HG03039 (cell line): ENCODE measurements at regions not wholly inside any gene's neighbourhood (a gene's known extent, or its start where the extent isn't known, plus 50 kb on each side); places are given as distances from the start of the nearest gene placed in this dataset.

Experiments
- ATAC-seq: cut with Tn5 transposase; IDR thresholded peaks from one replicate; pipeline ENCODE4 v1.9.1; 2021; ENCODE audit warnings: mild to moderate bottlenecking, moderate library complexity; ENCODE audit not compliant: unreplicated experiment

DNA sequence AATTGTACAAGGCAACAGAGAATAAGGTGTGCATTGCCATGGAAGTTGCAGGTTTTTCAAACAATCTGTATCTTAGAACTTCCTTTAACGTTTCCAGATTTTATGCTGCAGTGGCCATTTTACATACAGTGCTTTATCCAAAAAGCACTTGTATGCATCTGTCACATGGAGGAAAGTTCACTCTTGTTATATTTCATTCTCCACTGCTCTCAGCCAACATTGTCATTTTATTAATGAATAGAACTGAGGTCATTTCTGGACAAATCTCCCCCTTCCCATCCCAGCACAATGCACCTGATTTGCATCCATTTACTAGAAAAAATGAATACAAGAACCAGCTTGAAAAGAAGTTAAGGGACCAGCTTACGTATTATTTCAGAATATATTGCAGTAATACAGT is 342.0 kb downstream of the USP25 start:
- ATAC-seq, result no peak

DNA sequence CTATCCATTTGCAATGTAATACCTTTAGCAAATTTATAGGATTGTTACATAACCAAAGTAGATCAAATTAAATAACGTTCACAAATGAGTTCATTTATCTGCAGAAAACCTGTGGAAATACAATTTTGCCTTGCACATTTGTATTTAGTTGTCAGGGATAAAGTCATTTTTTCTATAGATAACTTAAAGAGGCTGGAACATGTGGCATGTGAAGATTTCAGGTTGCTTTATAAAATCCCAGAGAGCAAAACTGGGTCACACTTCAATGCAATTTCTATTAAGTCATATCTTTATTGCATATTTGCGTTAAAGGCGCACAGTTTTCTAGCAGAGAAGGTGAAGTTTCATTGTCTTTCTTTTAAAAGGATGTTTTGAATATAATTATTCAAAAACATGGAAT is 342.4 kb downstream of the USP25 start:
- ATAC-seq, result no peak

DNA sequence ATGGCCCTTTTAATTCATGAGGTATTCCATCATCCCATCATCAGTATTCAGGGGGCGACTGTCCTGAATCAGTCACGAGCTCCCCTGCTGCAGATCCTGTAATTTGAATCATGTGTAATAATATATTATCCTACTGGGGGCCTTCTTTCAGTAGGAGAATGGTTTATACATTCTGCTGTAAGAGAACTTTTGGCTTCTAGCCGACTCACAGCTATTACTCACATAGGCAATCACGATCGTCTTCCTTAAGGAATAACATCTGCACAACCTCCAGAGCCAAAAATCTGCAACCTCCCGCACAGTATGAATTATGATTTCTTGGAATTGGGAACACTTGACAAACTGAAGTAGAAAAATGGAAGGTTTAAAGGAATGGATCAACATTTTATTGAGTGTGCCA is 343.0 kb downstream of the USP25 start:
- ATAC-seq, result no peak

GRCh38 chr21:16073586-16073985 is 343.8 kb downstream of the USP25 start:
- no peak for ATAC-seq

GRCh38 chr21:16074950-16075489 is 345.2 kb downstream of the USP25 start:
- ATAC-seq, result no peak

DNA sequence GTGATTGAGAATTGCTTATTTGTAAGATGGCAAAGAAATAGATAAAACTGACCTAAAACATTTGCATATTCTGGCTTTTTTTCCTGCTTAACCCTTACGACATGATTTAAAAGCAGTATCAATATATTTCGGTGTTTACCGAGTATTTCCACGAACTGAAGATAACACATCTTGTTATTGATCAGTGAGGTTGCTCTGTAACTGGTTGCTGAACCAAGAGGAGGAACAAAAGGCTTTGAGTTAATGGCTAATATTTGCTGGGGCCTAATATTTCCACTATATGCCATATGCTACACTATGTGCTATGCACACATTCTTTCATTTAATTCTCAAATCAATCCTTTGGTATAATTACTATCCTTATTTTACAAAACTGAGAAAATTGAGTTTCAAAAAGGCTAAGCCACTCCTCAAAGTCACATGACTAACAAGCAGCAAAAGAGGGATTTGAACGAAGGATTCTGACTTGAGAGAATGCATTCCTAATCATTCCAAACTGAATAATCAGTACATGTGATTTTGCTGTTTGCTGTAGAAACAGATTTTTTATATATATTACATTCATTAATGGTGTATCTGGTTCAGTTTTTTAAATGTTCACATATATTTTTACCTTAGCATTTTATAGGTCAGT is 346.0 kb downstream of the USP25 start:
- no peak for ATAC-seq

GRCh38 chr21:16076465-16076864 is 346.7 kb downstream of the USP25 start:
- no peak for ATAC-seq

DNA sequence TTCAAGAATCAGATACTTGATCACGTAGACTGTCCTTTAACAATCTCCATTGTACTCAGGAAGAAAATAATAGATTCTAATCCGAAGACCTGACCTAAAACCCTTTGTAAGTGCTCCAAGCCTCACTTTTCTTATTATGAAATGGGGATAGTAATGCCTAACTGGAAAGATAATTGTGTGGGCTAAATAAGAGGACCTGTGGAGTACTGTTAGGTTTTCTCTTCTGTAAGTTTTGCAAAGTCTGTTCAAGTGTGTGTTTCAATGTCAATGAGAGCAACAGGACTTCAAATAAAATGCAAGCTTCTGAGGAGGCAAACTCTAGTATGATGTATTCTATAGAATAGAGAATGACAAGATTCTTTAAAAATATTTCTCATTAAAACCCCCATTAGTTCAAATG is 348.6 kb downstream of the USP25 start:
- ATAC-seq, result no peak

DNA sequence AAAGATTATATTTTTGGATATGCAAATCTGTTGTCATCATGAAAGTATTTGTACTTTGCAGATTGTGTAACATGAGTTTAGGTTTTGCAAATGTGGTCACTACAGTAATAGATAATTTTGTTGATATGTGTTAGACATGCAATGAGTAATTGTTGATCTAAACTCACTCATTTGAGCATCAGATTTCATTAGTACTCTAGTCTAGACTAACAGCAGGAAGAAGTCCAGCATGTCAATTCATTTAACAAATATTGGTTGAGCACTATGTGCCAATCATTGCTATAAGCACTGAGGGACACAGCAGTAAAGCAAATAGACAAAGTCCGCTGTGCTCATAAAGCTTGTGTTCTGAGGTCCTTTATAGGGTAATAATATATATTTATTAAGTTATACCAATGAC is 350.0 kb downstream of the USP25 start:
- ATAC-seq, result no peak

DNA sequence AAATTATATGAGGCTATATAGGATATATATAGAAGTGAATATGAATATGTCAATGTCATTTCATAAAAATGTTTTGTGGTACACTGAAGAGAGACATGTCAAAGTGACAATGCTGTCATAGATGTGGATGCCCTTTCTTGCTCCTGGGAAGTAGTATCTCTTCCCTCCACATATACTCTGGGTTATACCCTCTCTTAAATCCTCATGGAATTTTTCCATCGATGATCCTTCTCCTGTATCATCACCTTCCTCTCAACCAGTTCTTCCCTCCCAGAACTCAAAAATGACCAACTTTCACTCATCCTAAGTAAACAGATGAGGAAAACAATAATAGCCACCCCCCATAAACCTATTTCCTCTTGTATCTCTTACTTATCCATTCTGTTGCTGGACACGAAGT is 351.5 kb downstream of the USP25 start:
- ATAC-seq, result no peak

- ATAC-seq, result no peak
Observed at GRCh38 chr21:16082038-16082816, 352.4 kb downstream of the USP25 start.

- ATAC-seq, result no peak
Observed at GRCh38 chr21:16084776-16085364, 355.1 kb downstream of the USP25 start.

GRCh38 chr21:16085421-16085820 is 355.6 kb downstream of the USP25 start:
- ATAC-seq, result no peak

GRCh38 chr21:16086121-16086520 is 356.3 kb downstream of the USP25 start:
- ATAC-seq, result no peak

- ATAC-seq, result no peak
Observed at GRCh38 chr21:16086936-16087335, 357.2 kb downstream of the USP25 start.

- no peak for ATAC-seq
Observed at GRCh38 chr21:16087523-16087922, 357.7 kb downstream of the USP25 start.

- no peak for ATAC-seq
Observed at GRCh38 chr21:16088056-16088455, 358.3 kb downstream of the USP25 start.

DNA sequence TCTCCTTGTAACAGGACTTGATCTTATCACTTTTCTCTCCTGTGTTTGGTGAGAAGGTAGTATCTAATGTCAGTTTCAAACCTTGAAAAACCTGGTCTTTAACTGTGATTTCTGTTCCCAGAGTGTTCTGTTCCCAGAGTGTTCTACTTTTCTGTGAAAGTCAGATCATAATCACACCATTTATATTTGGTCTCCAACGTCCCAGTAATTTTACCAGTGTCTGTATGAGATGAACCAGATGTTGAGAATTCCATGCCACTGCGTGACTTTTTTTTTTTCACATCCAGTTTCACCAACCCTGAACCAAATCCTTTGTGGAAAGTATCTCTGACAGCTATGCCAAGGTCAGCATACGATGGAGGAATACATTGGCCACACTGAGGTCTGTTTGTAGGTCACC is 365.2 kb downstream of the USP25 start:
- ATAC-seq, result no peak

- ATAC-seq, result no peak
Observed at GRCh38 chr21:16096988-16097387, 367.2 kb downstream of the USP25 start.

- ATAC-seq, result no peak
Observed at GRCh38 chr21:16102113-16102512, 372.3 kb downstream of the USP25 start.

DNA sequence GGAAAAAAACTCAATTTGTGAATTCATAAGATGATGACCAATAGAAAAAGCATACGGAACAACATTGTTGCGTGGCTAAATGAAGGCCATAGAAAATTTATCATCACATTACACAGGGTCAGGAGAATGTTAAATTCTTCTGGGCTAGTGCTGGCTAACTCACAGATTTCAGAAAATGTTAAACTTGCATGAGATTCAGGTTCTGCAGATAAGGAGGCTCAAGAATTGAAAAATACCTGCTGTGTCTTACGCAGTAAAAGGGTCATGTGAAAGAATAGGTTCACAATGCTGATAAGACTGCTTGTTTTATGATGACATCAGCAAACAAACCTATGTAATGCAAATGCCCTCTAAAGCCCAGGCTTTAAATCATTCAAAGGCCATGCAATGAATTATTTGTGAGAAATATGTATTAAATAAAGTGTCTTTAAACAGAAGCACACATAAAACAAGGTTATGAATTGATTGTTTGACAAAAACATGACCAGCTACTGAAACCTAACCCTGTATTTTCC is 378.8 kb downstream of the USP25 start:
- no peak for ATAC-seq
